ENCODE measurements at regions not wholly inside any gene's neighbourhood (a gene's known extent, or its start where the extent isn't known, plus 50 kb on each side); places are given as distances from the start of the nearest gene placed in this dataset.

- TF ChIP-seq REST (IDR thresholded peaks at IDR 0.05; ENCODE audit: unreplicated experiment) = no peak
- TF ChIP-seq ETS1 (IDR thresholded peaks at IDR 0.05) = no peak
- no peak for TF ChIP-seq NANOG (IDR thresholded peaks at IDR 0.05; ENCODE audit: borderline replicate concordance)
- no peak for TF ChIP-seq ZNF331 (CRISPR knock-in tag; IDR thresholded peaks at IDR 0.05; ENCODE audit: low read depth)
- TF ChIP-seq ZNF114 (CRISPR knock-in tag; IDR thresholded peaks at IDR 0.05) = no peak
- no peak for TF ChIP-seq JUNB (IDR thresholded peaks at IDR 0.05; ENCODE audit: unreplicated experiment)
- TF ChIP-seq CTCF (conservative IDR thresholded peaks at IDR 0.05; ENCODE audit: low read depth in 2 of 2) = no peak
- TF ChIP-seq STAT1 (IDR thresholded peaks at IDR 0.05; ENCODE audit: unreplicated experiment) = no peak
These were observed 352.4 kb downstream of the TBC1D32 start (continued) for GRCh38 chr6:120981835-120982234.

GRCh38 chr6:120966321-120966720, 368.0 kb downstream of the TBC1D32 start:
- Mint-ChIP-seq H3K27ac (no peak overlapping the region), H3K4me3 (no peak overlapping the region), H3K27me3 (ENCODE audit: insufficient read depth, low read depth, poor library complexity) (no peaks in the 10 kb centered on the region), H3K9me3 (no peaks in the 10 kb centered on the region), H3K4me1 (no peaks in the 10 kb centered on the region), H3K36me3 (ENCODE audit: low read depth) (no peaks in the 10 kb centered on the region)
- no peak overlapping the region for H2AFZ ChIP-seq
- no peaks in the 10 kb centered on the region; the same call in 1 of the 2 replicates for H3K9me2 ChIP-seq (ENCODE audit: insufficient read depth)
- H3K27ac ChIP-seq (ENCODE audit: low read depth) = no peak overlapping the region
- no peaks in the 10 kb centered on the region for H3K27me3 ChIP-seq (ENCODE audit: insufficient read depth)
- ATAC-seq (no peak), DNase-seq (ENCODE audit: low spot score) (no peak)
- no peaks in the 10 kb centered on the region for H3F3A ChIP-seq (replicated peaks; ENCODE audit: low read depth)
- no peaks in the 10 kb centered on the region for H3K4me1 ChIP-seq (ENCODE audit: insufficient read depth)
- no peaks in the 10 kb centered on the region for H3K36me3 ChIP-seq (ENCODE audit: insufficient read depth)
- TF ChIP-seq POLR2AphosphoS5 (IDR thresholded peaks at IDR 0.05; ENCODE audit: low read depth) (no peak), ZNF462 (CRISPR knock-in tag; IDR thresholded peaks at IDR 0.05) (no peak), NANOG (IDR thresholded peaks at IDR 0.05; ENCODE audit: borderline replicate concordance) (no peak), EZH2phosphoT487 (IDR thresholded peaks at IDR 0.05; ENCODE audit: unreplicated experiment) (no peak), CREB1 (CRISPR knock-in tag; IDR thresholded peaks at IDR 0.05; ENCODE audit: low read depth) (no peak), ZNF331 (CRISPR knock-in tag; IDR thresholded peaks at IDR 0.05; ENCODE audit: low read depth) (no peak)
- H3K4me3 ChIP-seq = no peak overlapping the region
- no peak overlapping the region for H3K4me2 ChIP-seq
- no peaks in the 10 kb centered on the region for H4K20me1 ChIP-seq (replicated peaks; ENCODE audit: insufficient read depth)
- H3K79me2 ChIP-seq (replicated peaks; ENCODE audit: insufficient read depth) = no peaks in the 10 kb centered on the region
